H1 (cell line): ENCODE measurements at regions not wholly inside any gene's neighbourhood (a gene's known extent, or its start where the extent isn't known, plus 50 kb on each side); places are given as distances from the start of the nearest gene placed in this dataset.
"Not testable (repeated sequence)": the region's sequence is repeated elsewhere in the genome, so short reads cannot be mapped to it uniquely, and the experiment has no call there.

ENCODE experiments used
- CTCF ChIA-PET: fragments of 300-600 bp; sonication (Branson Sonifier 250); formaldehyde crosslinking; loops from one replicate; lab custom pipeline; 2021; ENCODE audit not compliant: partially characterized antibody; lab: Charles Lee
- POLR2A ChIA-PET: fragments of 300-600 bp; sonication (Branson Sonifier 250); formaldehyde crosslinking; loops from one replicate; lab custom pipeline; 2021; ENCODE audit warnings: inconsistent platforms; ENCODE audit not compliant: partially characterized antibody; lab: Charles Lee
- DNase-seq, 2 experiments: peaks; one replicate each; pipeline versions ENCODE4 v3.0.0 to v3.0.0-alpha.2; 2010 to 2022; ENCODE audit warnings: low spot score in 2 of 2, low read depth in 1 of 2, mixed read lengths in 1 of 2
- FAIRE-seq: peaks from 2 replicates; lab custom pipeline; 2011; peaks lifted over from hg19 to GRCh38; lab: Jason Lieb, UNC
- H2AFZ ChIP-seq: 2 replicates; pipeline ENCODE4 v1.8.1; 2012; ENCODE audit warnings: low read length, inconsistent platforms
- H2AK5ac ChIP-seq: 2 replicates; pipeline ENCODE4 v1.6.1; 2013; ENCODE audit warnings: low read depth, low read length
- H2BK120ac ChIP-seq: replicated peaks from 2 replicates; pipeline ENCODE3; 2013; ENCODE audit warnings: low read depth, low read length, inconsistent platforms
- H2BK12ac ChIP-seq: 2 replicates; pipeline ENCODE4 v1.6.1; 2013; ENCODE audit warnings: low read depth, low read length
- H2BK15ac ChIP-seq: 2 replicates; pipeline ENCODE4 v1.6.1; 2013; ENCODE audit warnings: low read length
- H2BK20ac ChIP-seq: 2 replicates; pipeline ENCODE4 v1.6.1; 2013; ENCODE audit warnings: low read length
- H2BK5ac ChIP-seq: 2 replicates; pipeline ENCODE4 v1.6.1; 2013; ENCODE audit warnings: low read depth, low read length
- H3K14ac ChIP-seq: 2 replicates; pipeline ENCODE4 v1.6.1; 2013; ENCODE audit warnings: inconsistent platforms; ENCODE audit not compliant: insufficient read length
- H3K18ac ChIP-seq: 2 replicates; pipeline ENCODE4 v1.6.1; 2013; ENCODE audit warnings: low read length; ENCODE audit errors: extremely low read depth
- H3K23ac ChIP-seq: 2 replicates; pipeline ENCODE4 v1.6.1; 2013; ENCODE audit warnings: inconsistent platforms; ENCODE audit not compliant: insufficient read length
- H3K23me2 ChIP-seq: 2 replicates; pipeline ENCODE4 v1.6.1; 2013; ENCODE audit warnings: low read depth, low read length
- H3K27ac ChIP-seq: 2 replicates; pipeline ENCODE4 v1.6.1; 2011; ENCODE audit warnings: low read depth, low read length, inconsistent platforms
- H3K27me3 ChIP-seq, 4 experiments: replicated peaks in 1 of 4; 1 replicate in 1 of 4; 2 replicates in 3 of 4; pipeline versions ENCODE4 v1.6.1 to v1.8.1; 2011 to 2013; ENCODE audit warnings: low read length in 3 of 4, mild to moderate bottlenecking in 3 of 4, inconsistent platforms in 2 of 4, mixed read lengths in 2 of 4, moderate library complexity in 1 of 4; ENCODE audit not compliant: control insufficient read depth in 3 of 4, insufficient read depth in 3 of 4; ENCODE audit errors: extremely low read depth in 1 of 4
- H3K36me3 ChIP-seq, 4 experiments: 2 replicates each; pipeline versions ENCODE4 v1.6.1 to v1.8.1; 2011 to 2013; ENCODE audit warnings: mild to moderate bottlenecking in 4 of 4, low read length in 3 of 4, moderate library complexity in 2 of 4, control low read depth in 1 of 4, inconsistent platforms in 1 of 4; ENCODE audit not compliant: insufficient read depth in 4 of 4, control insufficient read depth in 2 of 4
- H3K4ac ChIP-seq: replicated peaks from 2 replicates; pipeline ENCODE3; 2013; ENCODE audit warnings: low read length, low read depth, mixed read lengths, inconsistent platforms; ENCODE audit not compliant: insufficient read length
- H3K4me1 ChIP-seq, 4 experiments: replicated peaks in 1 of 4; 1 replicate in 1 of 4; 2 replicates in 3 of 4; pipeline versions ENCODE4 v1.6.1 to v1.8.1; 2011 to 2013; ENCODE audit warnings: low read length in 3 of 4, inconsistent platforms in 2 of 4, mixed read lengths in 1 of 4; ENCODE audit not compliant: insufficient read depth in 4 of 4, control insufficient read depth in 3 of 4
- H3K4me2 ChIP-seq, 2 experiments: 2 replicates each; pipeline versions ENCODE4 v1.6.1 to v1.8.1; 2011 to 2013; ENCODE audit warnings: low read depth in 2 of 2, low read length in 2 of 2, control low read depth in 1 of 2, inconsistent platforms in 1 of 2, mild to moderate bottlenecking in 1 of 2; ENCODE audit not compliant: insufficient read depth in 1 of 2
- H3K4me3 ChIP-seq, 4 experiments: fragments of 200-600, 300-600 bp in 1 of 4; sonication (generic), shearing (Covaris generic), sonication (Bioruptor Twin) in 1 of 4; 2 replicates each; pipeline versions ENCODE4 v1.5.1 to v1.8.1; 2011 to 2016; ENCODE audit warnings: low read length in 4 of 4, low read depth in 3 of 4, control low read depth in 2 of 4, inconsistent platforms in 2 of 4, mild to moderate bottlenecking in 2 of 4, mixed read lengths in 1 of 4, moderate library complexity in 1 of 4; ENCODE audit not compliant: insufficient read depth in 2 of 4; ENCODE audit errors: extremely low read depth in 1 of 4
- H3K56ac ChIP-seq: replicated peaks from 2 replicates; pipeline ENCODE3; 2013; ENCODE audit warnings: low read depth, mild to moderate bottlenecking, mixed read lengths, low read length, inconsistent platforms; ENCODE audit not compliant: insufficient read length
- H3K79me1 ChIP-seq: 2 replicates; pipeline ENCODE4 v1.6.1; 2013; ENCODE audit warnings: low read depth, low read length, control low read depth
- H3K79me2 ChIP-seq, 2 experiments: 2 replicates each; pipeline versions ENCODE4 v1.6.1 to v1.8.1; 2012 to 2013; ENCODE audit warnings: low read length in 2 of 2, mild to moderate bottlenecking in 2 of 2, inconsistent platforms in 1 of 2; ENCODE audit not compliant: insufficient read depth in 2 of 2, control insufficient read depth in 1 of 2
- H3K9ac ChIP-seq, 4 experiments: replicated peaks in 1 of 4; 1 replicate in 1 of 4; 2 replicates in 3 of 4; pipeline versions ENCODE4 v1.6.1 to v1.8.1; 2011 to 2013; ENCODE audit warnings: low read depth in 3 of 4, low read length in 3 of 4, control low read depth in 2 of 4, mild to moderate bottlenecking in 2 of 4, moderate library complexity in 2 of 4, inconsistent platforms in 1 of 4; ENCODE audit errors: extremely low read depth in 1 of 4
- H3K9me3 ChIP-seq, 2 experiments: 2 replicates each; pipeline versions ENCODE4 v1.6.1 to v1.8.1; 2012 to 2013; ENCODE audit warnings: mild to moderate bottlenecking in 2 of 2, moderate library complexity in 2 of 2, control low read depth in 1 of 2, inconsistent platforms in 1 of 2, low read depth in 1 of 2, low read length in 1 of 2, mixed read lengths in 1 of 2; ENCODE audit not compliant: insufficient read depth in 2 of 2
- H4K20me1 ChIP-seq, 2 experiments: replicated peaks in 1 of 2; 2 replicates each; pipeline versions ENCODE3 to v1.8.1; 2011 to 2013; ENCODE audit warnings: inconsistent platforms in 2 of 2, low read length in 2 of 2, mild to moderate bottlenecking in 1 of 2; ENCODE audit not compliant: insufficient read depth in 2 of 2, control insufficient read depth in 1 of 2
- H4K5ac ChIP-seq: 2 replicates; pipeline ENCODE4 v1.6.1; 2013; ENCODE audit warnings: low read length, low read depth, mixed read lengths, inconsistent platforms; ENCODE audit not compliant: insufficient read length
- H4K8ac ChIP-seq: 2 replicates; pipeline ENCODE4 v1.8.0; 2013; ENCODE audit warnings: mild to moderate bottlenecking, moderate library complexity, low read length, inconsistent platforms; ENCODE audit not compliant: insufficient read depth; ENCODE audit errors: extremely low read depth
- H4K91ac ChIP-seq: replicated peaks from 2 replicates; pipeline ENCODE3; 2013; ENCODE audit warnings: low read length, mixed read lengths, inconsistent platforms; ENCODE audit not compliant: insufficient read length
- WGBS, 2 experiments: shearing (Covaris generic) in 1 of 2; methylation state at CpG; one replicate each; pipeline versions ENCODE4 v1.1.6 to v1.1.7; 2013 to 2015; ENCODE audit warnings: low lambda C conversion rate in 2 of 2, mixed read lengths in 2 of 2, inconsistent platforms in 1 of 2, low coverage in 1 of 2, missing lambda C conversion rate in 1 of 2; ENCODE audit not compliant: insufficient replicate concordance in 2 of 2, insufficient coverage in 1 of 2, insufficient read length in 1 of 2; ENCODE audit errors: extremely low coverage in 1 of 2, missing lambda C conversion rate in 1 of 2; 5-methylcytosine and 5-hydroxymethylcytosine counted together

DNA sequence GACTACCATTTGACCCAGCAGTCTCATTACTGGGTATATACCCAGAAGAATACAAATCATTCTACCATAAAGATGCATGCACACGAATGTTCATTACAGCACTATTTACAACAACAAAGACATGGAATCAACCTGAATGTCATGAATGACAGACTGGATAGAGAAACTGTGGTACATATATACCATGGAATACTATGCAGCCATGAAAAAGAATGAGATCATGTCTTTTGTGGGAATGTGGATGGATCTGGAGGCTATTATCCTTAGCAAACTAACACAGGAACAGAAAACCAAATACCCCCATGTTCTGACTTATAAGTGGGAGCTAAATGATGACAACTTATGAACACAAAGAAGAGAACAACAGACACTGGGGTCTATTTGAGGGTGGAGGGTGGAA, 102.7 kb downstream of the SOX3 start:
- H2BK5ac ChIP-seq, H3K4me1 ChIP-seq, H3K56ac ChIP-seq, H3K4ac ChIP-seq, H4K91ac ChIP-seq, H3K4me2 ChIP-seq, H2AK5ac ChIP-seq, H2BK15ac ChIP-seq, H3K23me2 ChIP-seq, H3K79me1 ChIP-seq, H3K14ac ChIP-seq, H4K8ac ChIP-seq, H3K9ac ChIP-seq, DNase-seq, H3K23ac ChIP-seq, POLR2A ChIA-PET, H2AFZ ChIP-seq, CTCF ChIA-PET, H3K79me2 ChIP-seq, H3K27ac ChIP-seq, H4K5ac ChIP-seq, H3K4me3 ChIP-seq, H2BK20ac ChIP-seq, FAIRE-seq, H3K18ac ChIP-seq, H2BK12ac ChIP-seq, H3K9me3 ChIP-seq, H2BK120ac ChIP-seq, H3K36me3 ChIP-seq, H4K20me1 ChIP-seq, H3K27me3 ChIP-seq: not testable (repeated sequence)
- WGBS, 2 experiments, result 100% methylated on average over 1 of the region's 1 CpG; no CpG with 5 or more reads in 1 of the 2 experiments

DNA sequence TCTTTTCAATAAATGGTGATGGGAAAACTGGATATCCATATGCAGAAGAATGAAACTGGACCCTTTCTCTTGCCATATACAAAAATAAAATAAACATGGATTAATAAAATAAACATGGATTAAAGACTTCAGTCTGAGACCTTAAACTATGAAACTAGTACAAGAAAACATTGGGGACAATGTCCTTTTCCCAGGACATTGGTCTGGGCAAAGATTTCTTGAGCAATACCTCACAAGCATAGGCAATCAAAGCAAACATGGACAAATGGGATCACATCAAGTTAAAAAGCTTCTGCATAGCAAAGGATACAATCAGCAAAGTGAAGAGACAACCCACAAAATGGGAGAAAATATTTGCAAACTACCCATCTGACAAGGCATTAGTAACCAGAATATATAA, 108.5 kb downstream of the SOX3 start:
- CTCF ChIA-PET, H3K4ac ChIP-seq, DNase-seq, H3K4me3 ChIP-seq, H3K4me1 ChIP-seq, H3K27me3 ChIP-seq, H3K27ac ChIP-seq, H2BK12ac ChIP-seq, H2AK5ac ChIP-seq, H2BK20ac ChIP-seq, H4K20me1 ChIP-seq, H3K23me2 ChIP-seq, H3K9ac ChIP-seq, H3K14ac ChIP-seq, H4K8ac ChIP-seq, H2BK5ac ChIP-seq, H3K36me3 ChIP-seq, H4K5ac ChIP-seq, FAIRE-seq, H3K23ac ChIP-seq, H3K9me3 ChIP-seq, H2AFZ ChIP-seq, H3K4me2 ChIP-seq, POLR2A ChIA-PET, H3K18ac ChIP-seq, H4K91ac ChIP-seq, H3K79me2 ChIP-seq, H3K79me1 ChIP-seq, H2BK120ac ChIP-seq, H2BK15ac ChIP-seq, H3K56ac ChIP-seq: not testable (repeated sequence)
